GM18873 (cell line): ENCODE measurements at regions not wholly inside any gene's neighbourhood (a gene's known extent, or its start where the extent isn't known, plus 50 kb on each side); places are given as distances from the start of the nearest gene placed in this dataset.

Source experiments
- ATAC-seq: cut with Tn5 transposase; IDR thresholded peaks from one replicate; pipeline ENCODE4 v1.9.1; 2021; ENCODE audit warnings: mild to moderate bottlenecking, moderate library complexity, moderate number of reproducible peaks; ENCODE audit not compliant: unreplicated experiment, low FRiP score

DNA sequence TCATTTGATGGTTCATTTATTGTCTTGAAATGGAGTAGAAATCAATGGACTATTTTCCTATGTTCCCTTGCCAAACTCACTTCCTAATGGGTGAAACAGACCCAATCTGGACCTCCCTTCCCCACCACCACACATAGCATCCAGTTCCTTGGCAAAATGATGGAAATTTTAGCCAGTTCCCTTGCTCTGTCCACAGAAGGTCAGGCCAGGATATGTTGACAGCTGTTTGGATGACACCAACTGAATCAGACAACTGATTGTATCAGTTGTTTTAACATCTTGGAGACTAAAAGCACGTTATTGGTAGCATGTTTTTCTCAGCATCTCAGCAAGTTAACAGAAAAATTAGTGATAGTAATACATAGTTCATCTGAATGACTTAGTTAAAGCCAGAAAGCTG is 534.8 kb downstream of the PSAT1 start:
- ATAC-seq: no peak

- ATAC-seq: no peak
These were observed 539.1 kb downstream of the PSAT1 start for GRCh38 chr9:78835928-78836450.

DNA sequence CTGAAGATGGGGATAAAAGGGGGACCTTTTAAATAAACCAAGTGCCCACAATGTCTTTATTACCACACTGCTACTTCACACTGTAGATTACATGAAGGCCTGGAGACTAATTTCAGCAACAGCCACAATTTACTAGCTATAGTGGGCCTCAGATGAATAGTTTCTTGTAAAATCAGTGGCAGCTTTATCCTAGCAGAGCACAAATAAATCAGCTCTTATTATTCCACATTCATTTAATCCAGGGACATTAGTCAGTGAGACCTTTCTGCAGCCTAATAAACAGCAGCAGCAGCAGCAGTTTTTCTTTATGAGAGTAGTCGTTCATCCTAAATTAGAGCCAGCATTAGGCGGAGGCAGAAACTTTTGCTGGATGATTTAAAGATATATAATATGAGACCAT is 542.3 kb downstream of the PSAT1 start:
- no peak for ATAC-seq

DNA sequence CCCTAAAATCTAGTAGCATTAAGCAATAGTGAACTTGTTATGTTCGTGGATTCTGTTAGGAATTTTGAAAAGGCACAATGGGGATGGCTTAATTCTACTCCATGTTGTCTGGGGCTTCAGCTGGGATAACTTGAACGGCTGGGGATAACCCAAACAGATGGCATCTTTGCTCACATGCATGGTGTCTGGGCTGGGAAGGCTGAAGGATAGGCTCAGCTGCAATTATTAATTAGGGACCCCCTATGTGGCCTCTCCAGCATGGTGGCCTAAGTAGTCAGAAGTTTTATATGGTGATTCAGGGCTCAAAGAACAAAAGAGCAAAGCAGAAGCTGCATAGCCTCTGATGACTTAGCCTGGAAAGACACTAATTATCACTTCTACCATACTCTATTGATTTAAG is 551.1 kb downstream of the PSAT1 start:
- ATAC-seq: no peak

GRCh38 chr9:78856144-78856543 is 559.2 kb downstream of the PSAT1 start:
- no peak for ATAC-seq

- no peak for ATAC-seq
These were observed 559.9 kb downstream of the PSAT1 start for GRCh38 chr9:78856781-78857180.

DNA sequence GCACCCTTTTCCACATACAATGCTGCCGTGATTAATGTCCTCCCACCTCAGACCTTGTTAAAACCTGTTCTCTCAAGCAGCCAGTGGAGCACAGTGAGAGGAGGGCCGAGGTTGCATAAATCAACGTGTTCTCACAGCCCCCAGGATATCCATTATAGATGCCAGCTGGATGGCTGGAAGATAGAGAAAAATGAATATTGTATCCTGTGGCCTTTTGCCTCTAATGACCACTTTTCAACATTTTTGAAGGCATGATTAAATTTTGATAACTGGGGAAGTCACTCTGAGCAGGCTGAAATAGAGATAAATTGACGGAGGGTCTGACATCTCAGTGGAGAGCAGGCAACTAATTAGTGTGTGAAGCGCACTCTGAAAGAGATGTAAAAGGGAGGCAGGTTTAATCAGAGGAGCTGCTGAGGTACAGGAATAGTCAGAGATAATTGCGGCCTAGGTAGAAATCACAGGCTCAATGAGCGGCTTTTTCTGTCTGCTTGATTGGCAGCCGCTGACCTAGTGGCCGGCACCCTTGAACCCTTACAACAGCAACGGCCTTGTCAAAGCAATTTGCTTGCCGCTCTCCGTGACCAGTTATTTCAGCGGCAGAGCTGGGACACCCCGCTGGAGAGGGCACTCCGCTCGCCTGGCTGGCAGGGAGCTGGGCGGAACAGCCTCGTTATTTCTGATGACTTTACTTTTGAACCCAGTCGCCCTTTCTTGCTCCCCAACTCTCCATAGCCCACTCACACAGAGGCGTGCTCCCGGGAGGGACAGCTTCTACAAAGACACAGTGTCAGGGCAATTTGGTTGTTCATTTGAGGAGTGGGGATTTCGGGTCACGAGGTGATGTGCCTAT is 560.7 kb downstream of the PSAT1 start:
- no peak for ATAC-seq

- ATAC-seq: no peak
These were observed 561.3 kb downstream of the PSAT1 start for GRCh38 chr9:78858266-78858665.

- no peak for ATAC-seq
These were observed 564.0 kb downstream of the PSAT1 start for GRCh38 chr9:78860801-78861475.

- ATAC-seq: no peak
These were observed 566.6 kb downstream of the PSAT1 start for GRCh38 chr9:78863531-78863930.

DNA sequence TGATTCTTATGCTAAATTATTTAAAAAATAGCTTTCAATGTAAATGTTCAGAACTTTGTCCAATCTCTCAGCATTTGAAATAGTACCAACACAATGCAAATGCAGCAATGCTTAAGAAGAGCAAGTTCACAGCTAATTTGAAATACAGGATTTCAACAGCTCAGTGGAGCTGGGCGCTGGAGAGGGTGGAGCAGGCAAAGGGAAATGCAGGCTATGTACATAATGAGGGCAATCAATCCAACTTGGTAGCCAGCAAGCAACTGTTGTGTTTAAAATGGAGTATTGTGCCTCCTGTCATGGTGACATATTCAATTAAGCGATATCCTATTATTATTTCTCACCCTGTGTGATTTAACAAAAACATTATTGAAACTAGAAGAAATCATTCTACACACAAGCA is 568.8 kb downstream of the PSAT1 start:
- ATAC-seq: no peak

DNA sequence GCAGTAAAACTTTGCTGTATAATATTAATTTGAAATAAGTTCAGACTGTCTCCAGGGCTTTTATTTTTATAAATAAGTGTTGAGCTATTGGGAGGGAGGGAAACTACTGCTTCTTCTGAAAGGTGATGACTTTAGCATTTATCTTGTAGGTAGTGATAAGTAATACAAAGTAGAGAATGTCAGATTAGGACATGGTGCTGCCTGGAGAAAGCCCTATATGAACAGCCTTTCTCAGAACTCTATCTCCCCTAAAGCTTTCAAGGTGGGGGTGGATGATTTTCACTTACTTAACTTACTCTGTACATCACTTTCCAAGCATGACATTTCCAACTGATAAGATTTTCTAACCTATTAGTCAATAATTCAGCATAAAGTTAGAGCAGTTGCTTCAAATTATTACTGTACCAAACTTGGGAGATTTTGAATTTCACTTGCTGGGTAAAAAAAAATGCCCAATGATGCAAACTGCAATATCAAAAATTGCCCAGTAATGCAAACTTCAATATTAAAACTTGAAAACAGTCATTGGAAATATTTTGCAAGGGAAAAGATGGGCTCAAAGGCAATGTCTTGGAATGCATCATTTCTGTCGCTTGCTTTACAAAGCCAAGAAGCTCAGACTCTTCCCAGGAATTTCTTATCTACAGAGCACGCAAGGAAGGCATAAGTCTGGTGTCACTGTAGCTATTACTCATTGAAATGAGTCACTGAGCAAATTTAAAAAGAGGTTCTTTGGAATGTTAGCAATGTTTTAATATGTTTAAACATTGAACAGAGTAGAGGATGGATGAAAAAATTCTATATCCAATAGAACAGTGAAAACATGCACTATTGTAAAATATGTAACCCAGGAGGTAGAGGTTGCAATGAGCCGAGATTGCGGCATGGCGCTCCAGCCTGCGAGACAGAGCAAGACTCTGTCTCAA is 569.5 kb downstream of the PSAT1 start:
- no peak for ATAC-seq

DNA sequence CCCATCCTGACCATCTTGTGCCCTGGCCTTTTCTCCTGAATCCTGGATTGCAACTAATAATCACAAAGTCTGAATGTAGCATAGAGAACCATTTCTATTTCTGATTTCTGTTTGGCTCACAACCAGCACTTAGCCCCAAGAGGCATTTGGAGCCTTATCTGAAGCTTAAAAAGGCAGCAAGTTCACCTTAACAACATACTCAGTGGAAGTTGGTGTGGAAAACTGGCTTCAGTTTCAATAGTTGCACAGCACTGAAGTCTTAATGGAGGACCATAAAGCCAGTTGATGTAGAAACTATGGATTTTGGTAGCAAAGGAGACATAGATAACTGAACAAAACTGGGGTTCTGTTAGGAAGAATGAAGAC is 574.1 kb downstream of the PSAT1 start:
- no peak for ATAC-seq

- ATAC-seq: no peak
These were observed 574.8 kb downstream of the PSAT1 start for GRCh38 chr9:78871452-78872331.

DNA sequence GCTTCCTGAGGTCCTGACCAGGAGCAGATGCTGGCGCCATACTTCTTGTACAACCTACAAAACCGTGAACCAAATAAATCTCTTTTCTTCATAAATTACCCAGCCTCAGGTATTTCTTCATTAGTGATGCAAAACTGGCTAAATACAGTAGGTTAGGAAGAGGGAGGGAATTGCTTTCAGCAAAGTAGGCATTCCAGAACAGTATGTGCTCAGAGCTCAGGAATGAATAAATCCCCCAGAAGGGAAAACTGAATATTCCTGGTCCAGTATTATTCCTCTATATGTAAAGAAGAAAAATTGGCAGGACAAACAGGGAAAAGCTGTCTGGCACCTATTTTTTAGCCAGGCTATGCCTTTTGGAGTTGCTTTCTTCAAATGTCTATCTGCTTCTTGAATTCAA is 577.1 kb downstream of the PSAT1 start:
- ATAC-seq: no peak

DNA sequence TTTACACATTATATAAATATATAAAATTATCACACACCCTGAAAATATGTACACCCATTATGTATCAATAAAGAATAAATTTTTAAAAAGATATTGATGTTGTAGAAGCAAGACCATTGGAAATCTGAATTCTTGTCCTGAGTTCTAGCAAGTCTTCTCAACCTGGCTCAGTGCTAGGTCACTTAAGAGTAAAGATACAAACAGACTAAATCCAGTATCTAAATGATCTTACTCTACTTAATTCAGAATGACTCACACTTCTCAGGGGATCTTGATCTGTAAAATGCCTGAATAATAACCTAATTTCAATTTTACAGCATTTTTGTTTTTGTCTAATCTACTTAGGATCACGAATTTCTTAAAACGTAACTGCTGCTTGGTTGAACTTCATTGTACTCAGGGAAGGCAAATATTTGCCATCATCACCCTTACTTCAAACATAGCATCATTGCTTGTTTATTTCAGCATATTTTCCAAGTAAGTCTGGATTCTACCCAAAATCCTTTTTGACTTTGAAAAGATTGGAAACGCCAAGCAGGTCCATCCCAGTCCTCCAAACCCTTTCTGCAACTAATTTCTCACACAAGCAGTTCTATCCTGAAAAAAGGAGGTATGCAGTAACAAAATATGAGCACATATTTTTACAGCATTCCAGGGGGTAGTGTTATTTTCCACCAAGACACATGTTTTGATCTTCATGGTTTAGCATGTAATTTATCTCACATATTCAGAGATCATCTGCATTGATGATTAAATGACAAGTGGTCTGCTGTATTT is 582.6 kb downstream of the PSAT1 start:
- ATAC-seq: no peak

- no peak for ATAC-seq
These were observed 584.4 kb downstream of the PSAT1 start for GRCh38 chr9:78881295-78881694.

- no peak for ATAC-seq
These were observed 585.6 kb downstream of the PSAT1 start for GRCh38 chr9:78882481-78882880.

DNA sequence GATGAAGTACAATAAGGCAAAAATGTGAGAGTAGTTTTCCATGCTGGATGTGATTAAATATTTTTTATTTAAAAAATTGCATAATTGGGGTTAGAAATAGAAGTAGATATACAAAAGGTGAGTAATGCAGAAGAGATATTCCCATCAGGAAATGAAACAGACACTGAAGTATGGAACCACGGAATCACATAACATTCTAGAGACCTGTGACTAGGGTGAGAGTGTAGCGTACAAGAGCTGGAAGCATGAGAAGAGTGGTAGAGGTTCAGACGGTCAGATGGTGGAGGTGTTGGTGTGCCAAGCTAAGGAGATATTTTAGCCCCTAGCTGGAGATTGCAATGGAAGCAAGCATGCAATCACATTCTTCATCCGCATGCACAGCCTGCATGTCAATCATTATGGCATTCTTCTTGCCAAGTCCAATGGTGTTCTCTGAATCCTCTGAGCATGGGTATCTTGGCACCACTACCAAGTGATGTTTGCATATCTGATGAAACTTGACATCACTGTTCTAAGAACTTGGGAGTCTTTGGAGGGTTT is 587.8 kb downstream of the PSAT1 start:
- no peak for ATAC-seq
